ENCODE measurements at regions not wholly inside any gene's neighbourhood (a gene's known extent, or its start where the extent isn't known, plus 50 kb on each side); places are given as distances from the start of the nearest gene placed in this dataset.

DNA sequence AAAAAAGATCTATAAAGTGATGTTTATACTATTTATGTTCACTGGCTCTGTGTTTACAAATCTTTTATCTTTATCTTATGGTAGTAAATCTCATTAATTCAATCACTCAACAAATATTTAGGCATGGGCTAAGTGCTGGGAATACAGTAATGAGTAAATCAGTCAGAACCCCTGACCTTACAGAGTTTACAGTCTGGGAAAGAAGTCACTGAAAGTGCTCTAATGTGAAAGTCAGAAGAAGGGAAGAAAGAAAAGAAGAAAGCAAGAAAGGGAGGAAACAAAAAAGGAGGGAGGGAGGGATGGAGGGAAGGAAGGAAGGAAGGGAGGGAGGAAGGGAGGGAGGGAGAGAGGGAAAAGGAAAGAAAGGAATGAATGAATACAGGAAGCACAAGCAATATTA is 96.8 kb upstream of the SOX2 start:
- no peak for TF ChIP-seq CTCF (conservative IDR thresholded peaks at IDR 0.05; ENCODE audit: low read depth in 2 of 2)
- TF ChIP-seq EZH2 (IDR thresholded peaks at IDR 0.05; ENCODE audit: low read depth, unreplicated experiment): no peak
- no peak for TF ChIP-seq POLR2AphosphoS5 (IDR thresholded peaks at IDR 0.05; ENCODE audit: low read depth)
- no peak for TF ChIP-seq JUNB (IDR thresholded peaks at IDR 0.05; ENCODE audit: unreplicated experiment)
- no peak for TF ChIP-seq EZH2phosphoT487 (IDR thresholded peaks at IDR 0.05; ENCODE audit: unreplicated experiment)
- TF ChIP-seq, protein P1, sequence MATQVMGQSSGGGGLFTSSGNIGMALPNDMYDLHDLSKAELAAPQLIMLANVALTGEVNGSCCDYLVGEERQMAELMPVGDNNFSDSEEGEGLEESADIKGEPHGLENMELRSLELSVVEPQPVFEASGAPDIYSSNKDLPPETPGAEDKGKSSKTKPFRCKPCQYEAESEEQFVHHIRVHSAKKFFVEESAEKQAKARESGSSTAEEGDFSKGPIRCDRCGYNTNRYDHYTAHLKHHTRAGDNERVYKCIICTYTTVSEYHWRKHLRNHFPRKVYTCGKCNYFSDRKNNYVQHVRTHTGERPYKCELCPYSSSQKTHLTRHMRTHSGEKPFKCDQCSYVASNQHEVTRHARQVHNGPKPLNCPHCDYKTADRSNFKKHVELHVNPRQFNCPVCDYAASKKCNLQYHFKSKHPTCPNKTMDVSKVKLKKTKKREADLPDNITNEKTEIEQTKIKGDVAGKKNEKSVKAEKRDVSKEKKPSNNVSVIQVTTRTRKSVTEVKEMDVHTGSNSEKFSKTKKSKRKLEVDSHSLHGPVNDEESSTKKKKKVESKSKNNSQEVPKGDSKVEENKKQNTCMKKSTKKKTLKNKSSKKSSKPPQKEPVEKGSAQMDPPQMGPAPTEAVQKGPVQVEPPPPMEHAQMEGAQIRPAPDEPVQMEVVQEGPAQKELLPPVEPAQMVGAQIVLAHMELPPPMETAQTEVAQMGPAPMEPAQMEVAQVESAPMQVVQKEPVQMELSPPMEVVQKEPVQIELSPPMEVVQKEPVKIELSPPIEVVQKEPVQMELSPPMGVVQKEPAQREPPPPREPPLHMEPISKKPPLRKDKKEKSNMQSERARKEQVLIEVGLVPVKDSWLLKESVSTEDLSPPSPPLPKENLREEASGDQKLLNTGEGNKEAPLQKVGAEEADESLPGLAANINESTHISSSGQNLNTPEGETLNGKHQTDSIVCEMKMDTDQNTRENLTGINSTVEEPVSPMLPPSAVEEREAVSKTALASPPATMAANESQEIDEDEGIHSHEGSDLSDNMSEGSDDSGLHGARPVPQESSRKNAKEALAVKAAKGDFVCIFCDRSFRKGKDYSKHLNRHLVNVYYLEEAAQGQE (IDR thresholded peaks at IDR 0.05; ENCODE audit: unreplicated experiment): no peak
- TF ChIP-seq, protein P2, sequence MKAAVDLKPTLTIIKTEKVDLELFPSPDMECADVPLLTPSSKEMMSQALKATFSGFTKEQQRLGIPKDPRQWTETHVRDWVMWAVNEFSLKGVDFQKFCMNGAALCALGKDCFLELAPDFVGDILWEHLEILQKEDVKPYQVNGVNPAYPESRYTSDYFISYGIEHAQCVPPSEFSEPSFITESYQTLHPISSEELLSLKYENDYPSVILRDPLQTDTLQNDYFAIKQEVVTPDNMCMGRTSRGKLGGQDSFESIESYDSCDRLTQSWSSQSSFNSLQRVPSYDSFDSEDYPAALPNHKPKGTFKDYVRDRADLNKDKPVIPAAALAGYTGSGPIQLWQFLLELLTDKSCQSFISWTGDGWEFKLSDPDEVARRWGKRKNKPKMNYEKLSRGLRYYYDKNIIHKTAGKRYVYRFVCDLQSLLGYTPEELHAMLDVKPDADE (IDR thresholded peaks at IDR 0.05): no peak
- TF ChIP-seq NANOG (IDR thresholded peaks at IDR 0.05; ENCODE audit: borderline replicate concordance): no peak

Measured in GM23338 (cell line).